ENCODE measurements at regions not wholly inside any gene's neighbourhood (a gene's known extent, or its start where the extent isn't known, plus 50 kb on each side); places are given as distances from the start of the nearest gene placed in this dataset.

DNA sequence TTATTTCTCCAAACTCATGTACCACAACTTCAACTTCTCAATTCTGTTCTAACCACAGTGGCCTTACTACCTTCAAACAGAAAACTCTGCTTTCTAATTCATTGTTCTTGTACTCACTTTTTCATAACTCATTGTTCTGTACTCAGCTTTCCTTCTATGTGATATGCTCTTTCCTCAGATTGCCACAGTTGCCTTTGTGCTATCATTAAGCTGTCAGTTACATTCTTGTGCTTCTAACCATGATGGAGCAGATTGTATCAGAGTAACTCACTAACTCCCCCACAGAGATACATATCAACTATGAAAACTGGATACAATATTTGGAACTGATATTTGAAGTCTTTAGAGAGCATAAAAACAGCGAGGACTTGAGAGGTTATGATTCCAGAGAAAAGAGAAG, 1213.7 kb downstream of the KCNT2 start:
- Histone ChIP-seq H3K4me1 (no peaks in the 10 kb centered on the region), H3K27me3 (no peaks in the 10 kb centered on the region), H3K9me3 (no peaks in the 10 kb centered on the region), H3K4me3 (no peak overlapping the region), H3K27ac (no peak overlapping the region), H3K36me3 (no peaks in the 10 kb centered on the region)
- WGBS: 68% methylated on average over 1 of the region's 1 CpG
- TF ChIP-seq, protein P1, sequence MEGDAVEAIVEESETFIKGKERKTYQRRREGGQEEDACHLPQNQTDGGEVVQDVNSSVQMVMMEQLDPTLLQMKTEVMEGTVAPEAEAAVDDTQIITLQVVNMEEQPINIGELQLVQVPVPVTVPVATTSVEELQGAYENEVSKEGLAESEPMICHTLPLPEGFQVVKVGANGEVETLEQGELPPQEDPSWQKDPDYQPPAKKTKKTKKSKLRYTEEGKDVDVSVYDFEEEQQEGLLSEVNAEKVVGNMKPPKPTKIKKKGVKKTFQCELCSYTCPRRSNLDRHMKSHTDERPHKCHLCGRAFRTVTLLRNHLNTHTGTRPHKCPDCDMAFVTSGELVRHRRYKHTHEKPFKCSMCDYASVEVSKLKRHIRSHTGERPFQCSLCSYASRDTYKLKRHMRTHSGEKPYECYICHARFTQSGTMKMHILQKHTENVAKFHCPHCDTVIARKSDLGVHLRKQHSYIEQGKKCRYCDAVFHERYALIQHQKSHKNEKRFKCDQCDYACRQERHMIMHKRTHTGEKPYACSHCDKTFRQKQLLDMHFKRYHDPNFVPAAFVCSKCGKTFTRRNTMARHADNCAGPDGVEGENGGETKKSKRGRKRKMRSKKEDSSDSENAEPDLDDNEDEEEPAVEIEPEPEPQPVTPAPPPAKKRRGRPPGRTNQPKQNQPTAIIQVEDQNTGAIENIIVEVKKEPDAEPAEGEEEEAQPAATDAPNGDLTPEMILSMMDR (IDR thresholded peaks at IDR 0.05): no peak
- TF ChIP-seq POLR2AphosphoS5 (IDR thresholded peaks at IDR 0.05): no peak
- no peak for TF ChIP-seq POLR2A (IDR thresholded peaks at IDR 0.05)
- no peak for TF ChIP-seq EP300 (IDR thresholded peaks at IDR 0.05)
- DNase-seq (ENCODE audit: low spot score in 2 of 2): no peak

DNA sequence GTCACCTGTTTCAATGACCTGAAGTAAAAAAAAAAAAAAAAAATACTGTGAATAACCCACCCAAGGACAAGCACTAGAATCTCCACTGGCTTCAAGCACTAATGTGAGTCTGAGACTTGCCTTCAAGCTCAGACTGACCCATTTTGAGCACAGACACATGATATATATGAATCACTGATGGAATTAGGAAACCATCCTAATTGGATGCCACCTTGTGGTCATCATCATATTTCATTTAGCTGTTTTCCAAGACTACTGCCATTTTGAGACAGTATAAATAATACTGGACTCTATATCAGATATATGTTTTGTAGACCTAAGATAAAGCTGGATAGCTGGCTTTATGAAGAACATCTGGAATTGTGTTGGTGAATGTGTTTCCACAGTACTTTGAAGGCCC, 1232.0 kb downstream of the KCNT2 start:
- DNase-seq (ENCODE audit: low spot score in 2 of 2): no peak
- no peak for TF ChIP-seq POLR2AphosphoS5 (IDR thresholded peaks at IDR 0.05)
- no peak for TF ChIP-seq POLR2A (IDR thresholded peaks at IDR 0.05)
- TF ChIP-seq, protein P1 (IDR thresholded peaks at IDR 0.05): no peak
- TF ChIP-seq EP300 (IDR thresholded peaks at IDR 0.05): no peak
- no peak overlapping the region for H3K27ac ChIP-seq
- H3K4me1 ChIP-seq: no peaks in the 10 kb centered on the region
- no peak overlapping the region for H3K4me3 ChIP-seq
- H3K36me3 ChIP-seq: no peaks in the 10 kb centered on the region
- no peaks in the 10 kb centered on the region for H3K27me3 ChIP-seq
- no peaks in the 10 kb centered on the region for H3K9me3 ChIP-seq

DNA sequence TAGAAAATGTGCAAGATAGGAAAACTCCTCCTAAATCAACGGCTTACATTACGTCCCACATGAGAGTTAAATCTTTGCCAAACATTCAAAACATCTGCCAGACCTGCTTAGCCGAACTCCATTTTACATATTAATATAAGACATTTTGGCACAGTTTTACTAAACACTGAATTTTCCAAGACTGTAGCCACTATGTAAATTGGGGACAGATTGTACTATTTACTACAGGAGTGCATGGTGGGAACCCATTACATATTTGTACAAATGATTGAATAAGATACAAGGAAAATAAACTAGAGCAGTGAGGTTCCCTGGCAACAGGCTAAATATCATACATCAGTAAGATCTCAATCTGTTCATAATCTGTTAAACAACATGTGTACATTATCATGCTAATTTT, 1234.4 kb downstream of the KCNT2 start:
- no peaks in the 10 kb centered on the region for H3K36me3 ChIP-seq
- H3K27me3 ChIP-seq: no peaks in the 10 kb centered on the region
- no peak for DNase-seq (ENCODE audit: low spot score in 2 of 2)
- H3K9me3 ChIP-seq: no peaks in the 10 kb centered on the region
- WGBS: 34% methylated on average over 3 of the region's 3 CpGs
- H3K27ac ChIP-seq: no peak overlapping the region
- no peak overlapping the region for H3K4me3 ChIP-seq
- TF ChIP-seq, protein P1 (IDR thresholded peaks at IDR 0.05): no peak
- TF ChIP-seq POLR2A (IDR thresholded peaks at IDR 0.05) (no peak), EP300 (IDR thresholded peaks at IDR 0.05) (no peak), POLR2AphosphoS5 (IDR thresholded peaks at IDR 0.05) (no peak)
- no peaks in the 10 kb centered on the region for H3K4me1 ChIP-seq

DNA sequence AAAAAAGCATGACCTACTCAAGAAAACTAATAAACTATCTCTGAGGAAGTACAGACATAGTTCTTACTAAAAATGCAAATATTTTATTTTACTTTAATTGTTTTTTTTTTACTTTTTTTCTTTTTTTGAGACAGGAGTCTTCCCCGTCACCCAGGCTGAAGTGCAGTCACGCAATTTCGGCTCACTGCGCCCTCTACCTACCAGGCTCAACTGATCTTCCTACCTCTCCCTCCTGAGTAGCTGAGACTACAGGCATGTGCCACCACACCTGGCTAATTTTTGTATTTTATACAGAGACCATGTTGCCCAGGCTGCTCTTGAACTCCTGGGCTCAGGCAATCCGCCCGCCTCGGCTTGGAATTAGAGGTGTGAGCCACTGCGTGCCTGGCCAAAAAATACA, 1263.1 kb downstream of the KCNT2 start:
- Histone ChIP-seq H3K4me3 (no peak overlapping the region), H3K27ac (no peak overlapping the region), H3K4me1 (no peaks in the 10 kb centered on the region), H3K9me3 (no peaks in the 10 kb centered on the region), H3K36me3 (no peaks in the 10 kb centered on the region), H3K27me3 (no peaks in the 10 kb centered on the region)
- TF ChIP-seq POLR2A (IDR thresholded peaks at IDR 0.05) (no peak), POLR2AphosphoS5 (IDR thresholded peaks at IDR 0.05) (no peak), EP300 (IDR thresholded peaks at IDR 0.05) (no peak)
- TF ChIP-seq, protein P1 (IDR thresholded peaks at IDR 0.05): no peak
- DNase-seq (ENCODE audit: low spot score in 2 of 2): no peak
- WGBS: 66% methylated on average over 8 of the region's 8 CpGs

DNA sequence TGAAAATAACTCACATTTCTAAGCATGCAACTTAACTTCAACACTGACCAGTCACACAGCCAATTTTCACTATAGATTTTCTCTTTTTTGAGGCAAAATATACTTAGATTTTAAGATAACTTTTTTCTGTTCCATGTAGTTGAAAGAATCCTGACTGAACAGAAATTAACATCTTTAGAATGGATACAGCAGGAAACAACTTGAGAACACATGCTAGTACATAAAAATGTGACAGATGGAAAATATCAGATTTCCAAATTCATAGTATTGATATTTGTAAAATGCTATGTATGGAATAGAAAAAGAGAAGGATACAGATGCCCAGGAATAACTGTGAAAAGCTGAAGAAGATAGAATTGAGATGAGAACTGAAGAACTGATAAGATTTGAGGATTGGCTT, 1270.6 kb downstream of the KCNT2 start:
- Histone ChIP-seq H3K27ac (no peak overlapping the region), H3K4me3 (no peak overlapping the region), H3K36me3 (no peaks in the 10 kb centered on the region), H3K9me3 (no peaks in the 10 kb centered on the region), H3K27me3 (no peaks in the 10 kb centered on the region), H3K4me1 (no peaks in the 10 kb centered on the region)
- TF ChIP-seq POLR2AphosphoS5 (IDR thresholded peaks at IDR 0.05): no peak
- TF ChIP-seq, protein P1 (IDR thresholded peaks at IDR 0.05): no peak
- TF ChIP-seq EP300 (IDR thresholded peaks at IDR 0.05): no peak
- no peak for TF ChIP-seq POLR2A (IDR thresholded peaks at IDR 0.05)
- DNase-seq (ENCODE audit: low spot score in 2 of 2): no peak
